ENCODE measurements at regions not wholly inside any gene's neighbourhood (a gene's known extent, or its start where the extent isn't known, plus 50 kb on each side); places are given as distances from the start of the nearest gene placed in this dataset.

GRCh38 chr1:218163371-218163770, 121.7 kb upstream of the RRP15 start:
- DNase-seq = no peak

- DNase-seq = no peak
Observed at GRCh38 chr1:218164111-218164929, 120.8 kb upstream of the RRP15 start.

GRCh38 chr1:218164930-218165700, 120.0 kb upstream of the RRP15 start:
- DNase-seq = no peak

- DNase-seq = no peak
Observed at GRCh38 chr1:218165701-218166114, 119.4 kb upstream of the RRP15 start.

- no peak for DNase-seq
Observed at GRCh38 chr1:218166268-218166945, 118.7 kb upstream of the RRP15 start.

- DNase-seq = peak; percentile 44
Observed at GRCh38 chr1:218171302-218171893, 113.7 kb upstream of the RRP15 start.

GRCh38 chr1:218182455-218182854, 102.6 kb upstream of the RRP15 start:
- no peak for DNase-seq

- DNase-seq = no peak
Observed at GRCh38 chr1:218200979-218201378, 84.1 kb upstream of the RRP15 start.

GRCh38 chr1:218201601-218202000, 83.5 kb upstream of the RRP15 start:
- DNase-seq = no peak

GRCh38 chr1:218205721-218206120, 79.4 kb upstream of the RRP15 start:
- DNase-seq = no peak

GRCh38 chr1:218207194-218207593, 77.9 kb upstream of the RRP15 start:
- DNase-seq = no peak

- DNase-seq = no peak
Observed at GRCh38 chr1:218209351-218209861, 75.7 kb upstream of the RRP15 start.

GRCh38 chr1:218211241-218211640, 73.9 kb upstream of the RRP15 start:
- DNase-seq = no peak

- no peak for DNase-seq
Observed at GRCh38 chr1:218217040-218217439, 68.1 kb upstream of the RRP15 start.

GRCh38 chr1:218219460-218219859, 65.6 kb upstream of the RRP15 start:
- no peak for DNase-seq

GRCh38 chr1:218224101-218224500, 61.0 kb upstream of the RRP15 start:
- no peak for DNase-seq

GRCh38 chr1:218226005-218226404, 59.1 kb upstream of the RRP15 start:
- no peak for DNase-seq
